HCT116 (cell line): ENCODE measurements at regions not wholly inside any gene's neighbourhood (a gene's known extent, or its start where the extent isn't known, plus 50 kb on each side); places are given as distances from the start of the nearest gene placed in this dataset.

Experiments used
- ATAC-seq: fragments of 200-7000 bp; cut with Tn5 transposase; 2 replicates; pipeline ENCODE4 v1.9.1; 2020; ENCODE audit warnings: mild to moderate bottlenecking, moderate library complexity
- BruUV-seq: library from RNA; stranded (reverse); fragments of 400-500 nt; replicated peaks from 2 replicates; lab custom pipeline; 2021; lab: Mats Ljungman, UMichigan
- CTCF ChIA-PET: fragments of 300-600 bp; sonication (Branson Sonifier 250); formaldehyde crosslinking; loops from one replicate; lab custom pipeline; 2021; ENCODE audit warnings: antibody characterized with exemption; lab: Charles Lee
- POLR2A ChIA-PET: fragments of 300-600, 350-600 bp; sonication (Branson Sonifier 250); formaldehyde crosslinking; loops from one replicate; lab custom pipeline; 2021; ENCODE audit warnings: antibody characterized with exemption; lab: Charles Lee
- RAD21 ChIA-PET, 2 experiments: fragments of 300-600 bp; sonication (Branson Sonifier 250); formaldehyde crosslinking; loops; one replicate each; lab custom pipeline; 2023; ENCODE audit warnings: low total read pairs in 2 of 2; ENCODE audit not compliant: uncharacterized antibody in 2 of 2, unreplicated experiment in 2 of 2, low non-redundant PET in 1 of 2; lab: Charles Lee
- DNase-seq: peaks from one replicate; pipeline ENCODE4 v3.0.0-alpha.2; 2010; ENCODE audit warnings: low read depth, low spot score
- H2AFZ ChIP-seq: fragments of 200-600 bp; shearing (Covaris generic), sonication (generic); 2 replicates; pipeline ENCODE4 v1.6.1; 2017; ENCODE audit warnings: low read depth, mixed run types, mixed read lengths, antibody characterized with exemption, low read length; ENCODE audit not compliant: poor library complexity, severe bottlenecking
- H3K27ac ChIP-seq: 2 replicates; pipeline ENCODE4 v1.5.1; 2012; ENCODE audit warnings: low read depth, low read length
- H3K27me3 ChIP-seq: fragments of 200-600 bp; sonication (generic); 2 replicates; pipeline ENCODE4 v1.6.1; 2016; ENCODE audit warnings: mixed run types, low read length, mixed read lengths; ENCODE audit not compliant: insufficient read depth
- H3K36me3 ChIP-seq, 2 experiments: fragments of 200-500 bp in 1 of 2; fragments of 200-600 bp in 1 of 2; sonication (Bioruptor generic) in 1 of 2; sonication (generic) in 1 of 2; 2 replicates each; pipeline versions ENCODE4 v1.5.1 to v1.6.1; 2014 to 2016; ENCODE audit warnings: low read length in 2 of 2, inconsistent platforms in 1 of 2, mixed read lengths in 1 of 2, mixed run types in 1 of 2; ENCODE audit not compliant: insufficient read depth in 2 of 2, control insufficient read depth in 1 of 2
- H3K4me1 ChIP-seq, 2 experiments: fragments of 200-600 bp in 1 of 2; sonication (generic) in 1 of 2; 2 replicates each; pipeline versions ENCODE4 v1.5.1 to v1.6.1; 2012 to 2017; ENCODE audit warnings: low read length in 2 of 2, inconsistent platforms in 1 of 2, mild to moderate bottlenecking in 1 of 2, mixed read lengths in 1 of 2, mixed run types in 1 of 2, moderate library complexity in 1 of 2; ENCODE audit not compliant: insufficient read depth in 2 of 2, control insufficient read depth in 1 of 2
- H3K4me2 ChIP-seq: fragments of 200-600 bp; sonication (generic); 2 replicates; pipeline ENCODE4 v1.6.1; 2017; ENCODE audit warnings: mixed run types, low read length, mixed read lengths
- H3K4me3 ChIP-seq, 2 experiments: fragments of 200-600 bp in 1 of 2; sonication (generic) in 1 of 2; replicated peaks in 1 of 2; 2 replicates each; pipeline ENCODE4 v1.5.1; 2011 to 2016; ENCODE audit warnings: low read length in 2 of 2, control low read depth in 1 of 2, low read depth in 1 of 2, mild to moderate bottlenecking in 1 of 2, mixed read lengths in 1 of 2, mixed run types in 1 of 2
- H3K79me2 ChIP-seq: fragments of 200-600 bp; sonication (generic); 2 replicates; pipeline ENCODE4 v1.6.1; 2017; ENCODE audit warnings: mild to moderate bottlenecking, mixed run types, low read length, moderate library complexity, mixed read lengths; ENCODE audit not compliant: insufficient read depth
- H3K9ac ChIP-seq: fragments of 200-600 bp; sonication (generic); 2 replicates; pipeline ENCODE4 v1.6.1; 2016; ENCODE audit warnings: low read length, mixed read lengths
- H3K9me2 ChIP-seq: fragments of 200-600 bp; sonication (generic), shearing (Covaris generic); 2 replicates; pipeline ENCODE4 v1.6.1; 2017; ENCODE audit warnings: mixed run types, mild to moderate bottlenecking, moderate library complexity; ENCODE audit not compliant: insufficient read depth
- H3K9me3 ChIP-seq, 2 experiments: fragments of 200-500 bp in 1 of 2; fragments of 200-600 bp in 1 of 2; sonication (Bioruptor generic) in 1 of 2; sonication (generic) in 1 of 2; 2 replicates each; pipeline ENCODE4 v1.6.1; 2014 to 2017; ENCODE audit warnings: low read length in 2 of 2, mixed read lengths in 2 of 2, inconsistent platforms in 1 of 2, low read depth in 1 of 2, mild to moderate bottlenecking in 1 of 2, mixed run types in 1 of 2, moderate library complexity in 1 of 2; ENCODE audit not compliant: control insufficient read depth in 1 of 2, insufficient read depth in 1 of 2
- H4K20me1 ChIP-seq: fragments of 200-600 bp; sonication (generic), shearing (Covaris generic); 2 replicates; pipeline ENCODE4 v1.6.1; 2017; ENCODE audit warnings: mixed run types, mild to moderate bottlenecking, moderate library complexity; ENCODE audit not compliant: insufficient read depth
- ATF3 ChIP-seq: IDR thresholded peaks from 2 replicates; pipeline ENCODE4 v1.6.1; 2012
- CEBPB ChIP-seq: IDR thresholded peaks from 2 replicates; pipeline ENCODE4 v1.6.1; 2012; ENCODE audit warnings: low read depth
- CTCF ChIP-seq, 3 experiments: fragments of 200-600 bp in 1 of 3; sonication (generic) in 1 of 3; IDR thresholded peaks in 2 of 3; conservative IDR thresholded peaks in 1 of 3; 2 replicates each; pipeline ENCODE4 v1.5.1; 2012 to 2017; ENCODE audit warnings: low read depth in 2 of 3, low read length in 2 of 3, antibody characterized with exemption in 1 of 3, borderline replicate concordance in 1 of 3, control low read depth in 1 of 3, mild to moderate bottlenecking in 1 of 3, mixed read lengths in 1 of 3, mixed run types in 1 of 3, moderate library complexity in 1 of 3; ENCODE audit not compliant: insufficient read depth in 1 of 3
- EGR1 ChIP-seq: IDR thresholded peaks from 2 replicates; pipeline ENCODE4 v1.6.1; 2012; ENCODE audit warnings: low read depth
- ELF1 ChIP-seq: IDR thresholded peaks from 2 replicates; pipeline ENCODE4 v1.6.1; 2012; ENCODE audit warnings: low read depth, borderline replicate concordance
- EZH2 ChIP-seq: fragments of 200-600 bp; sonication (generic); IDR thresholded peaks from 2 replicates; pipeline ENCODE4 v1.6.1; 2017; ENCODE audit warnings: antibody characterized with exemption, mixed run types
- EZH2phosphoT487 ChIP-seq: fragments of 200-600 bp; IDR thresholded peaks from 2 replicates; pipeline ENCODE4 v1.6.1; 2018; ENCODE audit warnings: antibody characterized with exemption, borderline replicate concordance
- FOSL1 ChIP-seq: IDR thresholded peaks from 2 replicates; pipeline ENCODE4 v1.6.1; 2012; ENCODE audit warnings: low read depth
- JUND ChIP-seq: IDR thresholded peaks from 2 replicates; pipeline ENCODE4 v1.6.1; 2012
- MAX ChIP-seq: IDR thresholded peaks from 2 replicates; pipeline ENCODE4 v1.6.1; 2012
- POLR2A ChIP-seq: IDR thresholded peaks from 2 replicates; pipeline ENCODE4 v1.7.0; 2011; ENCODE audit warnings: borderline replicate concordance; ENCODE audit not compliant: insufficient read depth, insufficient read length; ENCODE audit errors: extremely low read depth
- POLR2AphosphoS5 ChIP-seq: IDR thresholded peaks from 2 replicates; pipeline ENCODE4 v1.6.1; 2011; ENCODE audit warnings: mild to moderate bottlenecking, low read depth, low read length, moderate library complexity
- RAD21 ChIP-seq: IDR thresholded peaks from 2 replicates; pipeline ENCODE4 v1.6.1; 2012; ENCODE audit warnings: low read depth, mild to moderate bottlenecking
- SIN3A ChIP-seq: IDR thresholded peaks from 2 replicates; pipeline ENCODE4 v1.6.1; 2012; ENCODE audit warnings: low read depth
- SP1 ChIP-seq: IDR thresholded peaks from 2 replicates; pipeline ENCODE4 v1.6.1; 2012; ENCODE audit warnings: low read depth
- SRF ChIP-seq: IDR thresholded peaks from 2 replicates; pipeline ENCODE4 v1.6.1; 2012; ENCODE audit warnings: low read depth
- TCF7L2 ChIP-seq: IDR thresholded peaks from 2 replicates; pipeline ENCODE4 v1.7.0; 2011; ENCODE audit warnings: borderline replicate concordance, inconsistent platforms; ENCODE audit not compliant: insufficient read depth, insufficient read length; ENCODE audit errors: extremely low read depth
- YY1 ChIP-seq: IDR thresholded peaks from 2 replicates; pipeline ENCODE4 v1.6.1; 2011; ENCODE audit warnings: low read length, low read depth, moderate library complexity, mild to moderate bottlenecking; ENCODE audit not compliant: insufficient replicate concordance; ENCODE audit errors: extremely low read depth
- ZFX ChIP-seq: fragments of 450-650 bp; IDR thresholded peaks from 2 replicates; pipeline ENCODE4 v1.6.1; 2017
- ZNF274 ChIP-seq: fragments of 200-500 bp; sonication (Bioruptor generic); IDR thresholded peaks from 2 replicates; pipeline ENCODE4 v1.6.1; 2014; ENCODE audit warnings: mild to moderate bottlenecking, low read depth, low read length, inconsistent platforms
- intact Hi-C: fragments of 100-400 bp; cut with micrococcal nuclease; formaldehyde crosslinking; loops from 2 replicates; pipeline ENCODE4 v1.10.0; 2022

- DNase-seq: no peak
- TF ChIP-seq EGR1 (no peak), CEBPB (no peak), YY1 (no peak), SIN3A (no peak), ZNF274 (no peak), CTCF (IDR thresholded peaks at IDR 0.05 in 2 of 3, conservative IDR thresholded peaks at IDR 0.05 in 1 of 3; ENCODE audit: borderline replicate concordance in 1 of 3, insufficient read depth in 1 of 3, low read depth in 2 of 3, low read length in 2 of 3) (no peak), MAX (no peak), ATF3 (no peak)
- Histone ChIP-seq H3K4me1 (peaks cover 6 to 8% of the 10 kb centered on the region in 2 experiments; a peak in 3 of 4 replicates), H3K27ac (no peak overlapping the region), H3K9ac (no peak overlapping the region), H2AFZ (no peak overlapping the region), H3K27me3 (no peaks in the 10 kb centered on the region), H4K20me1 (no peaks in the 10 kb centered on the region), H3K4me2 (no peak overlapping the region), H3K9me3 (no peaks in the 10 kb centered on the region), H3K36me3 (no peaks in the 10 kb centered on the region), H3K79me2 (no peaks in the 10 kb centered on the region), H3K9me2 (no peaks in the 10 kb centered on the region), H3K4me3 (no peak overlapping the region)
- RAD21 ChIA-PET: no interaction called here
- no TSS peak for BruUV-seq
- intact Hi-C loops: no loop called here
- CTCF ChIA-PET: no interaction called here
- POLR2A ChIA-PET: no interaction called here
- ATAC-seq: no peak
These were observed 431.9 kb upstream of the RUNX1 start for GRCh38 chr21:35481005-35481404.

GRCh38 chr21:35479529-35479928, 430.4 kb upstream of the RUNX1 start:
- no peaks in the 10 kb centered on the region for H4K20me1 ChIP-seq
- TF ChIP-seq POLR2A (no peak), ATF3 (no peak), ZFX (no peak), TCF7L2 (no peak), SRF (no peak), ZNF274 (no peak), RAD21 (no peak), SP1 (no peak), ELF1 (no peak), EZH2phosphoT487 (no peak), FOSL1 (no peak), JUND (no peak), POLR2AphosphoS5 (no peak), EZH2 (no peak)
- H2AFZ ChIP-seq: no peak overlapping the region
- H3K36me3 ChIP-seq: no peaks in the 10 kb centered on the region
- DNase-seq (no peak), ATAC-seq (no peak)
- H3K4me3 ChIP-seq: no peak overlapping the region
- H3K27ac ChIP-seq: no peak overlapping the region
- BruUV-seq: no TSS peak
- intact Hi-C loops: no loop called here
- no peaks in the 10 kb centered on the region for H3K9me2 ChIP-seq
- no peaks in the 10 kb centered on the region for H3K79me2 ChIP-seq
- RAD21 ChIA-PET: no interaction called here
- peaks cover 6 to 8% of the 10 kb centered on the region in 2 experiments; a peak in 3 of 4 replicates for H3K4me1 ChIP-seq
- no peak overlapping the region for H3K4me2 ChIP-seq
- no peak overlapping the region for H3K9ac ChIP-seq
- CTCF ChIA-PET: no interaction called here
- H3K9me3 ChIP-seq: no peaks in the 10 kb centered on the region
- H3K27me3 ChIP-seq: no peaks in the 10 kb centered on the region
- POLR2A ChIA-PET: no interaction called here
